ENCODE measurements at regions not wholly inside any gene's neighbourhood (a gene's known extent, or its start where the extent isn't known, plus 50 kb on each side); places are given as distances from the start of the nearest gene placed in this dataset.

DNA sequence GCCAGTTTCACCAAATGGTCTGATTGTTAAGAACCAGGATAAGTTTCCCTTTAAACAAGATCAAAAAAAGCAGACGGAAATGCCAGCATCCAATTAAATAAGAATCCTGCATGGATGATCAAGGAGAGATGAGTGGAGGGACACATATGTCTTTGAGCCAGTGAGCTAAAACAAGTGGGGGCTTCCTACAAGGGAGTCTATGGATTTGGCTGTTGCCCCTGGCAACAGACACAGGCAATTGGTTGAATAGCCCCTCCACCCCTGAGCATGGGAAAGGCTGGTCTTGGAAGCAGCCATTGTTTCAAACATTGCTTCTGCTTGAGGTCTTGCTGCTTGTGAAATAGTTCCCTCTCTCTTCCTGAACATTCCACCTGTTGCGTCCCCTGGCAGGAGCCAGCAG, 374.7 kb upstream of the ERCC4 start:
- no peak for TF ChIP-seq POLR2A (IDR thresholded peaks at IDR 0.05)
- TF ChIP-seq, protein P1, sequence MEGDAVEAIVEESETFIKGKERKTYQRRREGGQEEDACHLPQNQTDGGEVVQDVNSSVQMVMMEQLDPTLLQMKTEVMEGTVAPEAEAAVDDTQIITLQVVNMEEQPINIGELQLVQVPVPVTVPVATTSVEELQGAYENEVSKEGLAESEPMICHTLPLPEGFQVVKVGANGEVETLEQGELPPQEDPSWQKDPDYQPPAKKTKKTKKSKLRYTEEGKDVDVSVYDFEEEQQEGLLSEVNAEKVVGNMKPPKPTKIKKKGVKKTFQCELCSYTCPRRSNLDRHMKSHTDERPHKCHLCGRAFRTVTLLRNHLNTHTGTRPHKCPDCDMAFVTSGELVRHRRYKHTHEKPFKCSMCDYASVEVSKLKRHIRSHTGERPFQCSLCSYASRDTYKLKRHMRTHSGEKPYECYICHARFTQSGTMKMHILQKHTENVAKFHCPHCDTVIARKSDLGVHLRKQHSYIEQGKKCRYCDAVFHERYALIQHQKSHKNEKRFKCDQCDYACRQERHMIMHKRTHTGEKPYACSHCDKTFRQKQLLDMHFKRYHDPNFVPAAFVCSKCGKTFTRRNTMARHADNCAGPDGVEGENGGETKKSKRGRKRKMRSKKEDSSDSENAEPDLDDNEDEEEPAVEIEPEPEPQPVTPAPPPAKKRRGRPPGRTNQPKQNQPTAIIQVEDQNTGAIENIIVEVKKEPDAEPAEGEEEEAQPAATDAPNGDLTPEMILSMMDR (IDR thresholded peaks at IDR 0.05), result no peak
